ENCODE measurements at regions not wholly inside any gene's neighbourhood (a gene's known extent, or its start where the extent isn't known, plus 50 kb on each side); places are given as distances from the start of the nearest gene placed in this dataset.
A peak's percentile ranks its signal among the peaks of the same experiment; 100 is the strongest.

- no peaks in the 10 kb centered on the region for H3K36me3 Mint-ChIP-seq (ENCODE audit: insufficient read depth)
- H3K27ac Mint-ChIP-seq = no peak overlapping the region
- no peak overlapping the region for H3K4me3 Mint-ChIP-seq (ENCODE audit: low read depth)
- no peaks in the 10 kb centered on the region for H3K9me3 Mint-ChIP-seq (ENCODE audit: low read depth)
- TF ChIP-seq CTCF (IDR thresholded peaks at IDR 0.05; ENCODE audit: unreplicated experiment) = peak; percentile 68
- H3K27me3 Mint-ChIP-seq = peaks cover 2% of the 10 kb centered on the region
- H3K4me1 Mint-ChIP-seq (ENCODE audit: low read depth) = peaks cover 30% of the 10 kb centered on the region
- DNase-seq (ENCODE audit: low spot score, unreplicated experiment) = no peak
These were observed 102.9 kb upstream of the PAQR3 start for GRCh38 chr4:79042079-79042674.

DNA sequence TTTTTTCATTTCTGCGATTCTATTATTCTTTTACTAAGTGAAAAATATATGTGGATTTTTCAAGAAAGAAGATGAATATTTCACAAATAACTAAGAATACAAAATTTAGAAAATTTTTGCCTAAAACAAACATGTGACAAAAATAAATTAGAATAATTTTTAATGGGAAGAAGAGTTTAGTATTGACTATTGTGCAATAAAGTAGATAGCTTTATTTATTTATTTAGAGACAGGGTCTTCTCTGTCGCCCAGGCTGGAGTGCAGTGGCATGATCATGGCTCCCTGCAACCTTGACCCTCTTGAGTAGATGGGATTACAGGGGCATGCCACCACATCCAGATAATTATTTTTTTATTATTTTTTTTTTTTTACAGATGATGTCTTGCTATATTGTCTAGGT is 95.3 kb upstream of the PAQR3 start:
- H3K36me3 Mint-ChIP-seq (ENCODE audit: insufficient read depth) = no peaks in the 10 kb centered on the region
- no peaks in the 10 kb centered on the region for H3K9me3 Mint-ChIP-seq (ENCODE audit: low read depth)
- no peak overlapping the region for H3K4me3 Mint-ChIP-seq (ENCODE audit: low read depth)
- DNase-seq (ENCODE audit: low spot score, unreplicated experiment) = no peak
- H3K27me3 Mint-ChIP-seq = peaks cover 9% of the 10 kb centered on the region
- peaks cover 2% of the 10 kb centered on the region for H3K4me1 Mint-ChIP-seq (ENCODE audit: low read depth)
- no peak for TF ChIP-seq CTCF (IDR thresholded peaks at IDR 0.05; ENCODE audit: unreplicated experiment)
- H3K27ac Mint-ChIP-seq = no peak overlapping the region

GRCh38 chr4:79030973-79031372 is 91.7 kb upstream of the PAQR3 start:
- Mint-ChIP-seq H3K9me3 (ENCODE audit: low read depth) (no peaks in the 10 kb centered on the region), H3K4me3 (ENCODE audit: low read depth) (no peak overlapping the region)

DNA sequence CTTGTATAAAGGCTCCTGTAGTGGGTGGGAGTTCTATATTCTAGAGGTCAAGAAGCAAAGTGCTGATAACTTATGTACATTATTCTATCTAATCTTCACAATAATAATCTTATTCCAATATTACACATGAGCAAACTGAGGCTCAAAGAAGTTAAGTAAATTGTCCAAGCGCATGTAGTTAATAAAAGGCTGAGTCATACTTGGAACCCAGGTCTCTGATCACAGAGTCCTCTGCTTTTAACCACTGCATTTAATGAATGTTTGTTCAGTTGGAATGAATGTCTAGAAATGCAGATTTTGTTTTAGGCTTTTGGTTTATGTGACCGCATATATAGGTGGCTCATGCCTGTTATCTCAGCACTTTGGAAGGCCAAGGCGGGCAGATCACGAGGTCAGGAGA is 88.4 kb upstream of the PAQR3 start:
- DNase-seq (ENCODE audit: low spot score, unreplicated experiment) = no peak
- peaks cover 9% of the 10 kb centered on the region for H3K27me3 Mint-ChIP-seq
- no peak overlapping the region for H3K4me3 Mint-ChIP-seq (ENCODE audit: low read depth)
- no peak overlapping the region for H3K27ac Mint-ChIP-seq
- no peaks in the 10 kb centered on the region for H3K9me3 Mint-ChIP-seq (ENCODE audit: low read depth)
- peaks cover 5% of the 10 kb centered on the region for H3K4me1 Mint-ChIP-seq (ENCODE audit: low read depth)
- no peak for TF ChIP-seq CTCF (IDR thresholded peaks at IDR 0.05; ENCODE audit: unreplicated experiment)
- no peaks in the 10 kb centered on the region for H3K36me3 Mint-ChIP-seq (ENCODE audit: insufficient read depth)

More at GRCh38 chr4:79030973-79031372, 91.7 kb upstream of the PAQR3 start:
- Mint-ChIP-seq H3K27me3 (peaks cover 9% of the 10 kb centered on the region), H3K36me3 (ENCODE audit: insufficient read depth) (no peaks in the 10 kb centered on the region), H3K4me1 (ENCODE audit: low read depth) (peaks cover 5% of the 10 kb centered on the region), H3K27ac (no peak overlapping the region)
- TF ChIP-seq CTCF (IDR thresholded peaks at IDR 0.05; ENCODE audit: unreplicated experiment) = no peak
- DNase-seq (ENCODE audit: low spot score, unreplicated experiment) = no peak

- Mint-ChIP-seq H3K4me3 (ENCODE audit: low read depth) (no peak overlapping the region), H3K27me3 (no peaks in the 10 kb centered on the region), H3K27ac (no peak overlapping the region), H3K9me3 (ENCODE audit: low read depth) (no peaks in the 10 kb centered on the region), H3K4me1 (ENCODE audit: low read depth) (peaks cover 4% of the 10 kb centered on the region), H3K36me3 (ENCODE audit: insufficient read depth) (no peaks in the 10 kb centered on the region)
- no peak for DNase-seq (ENCODE audit: low spot score, unreplicated experiment)
- no peak for TF ChIP-seq CTCF (IDR thresholded peaks at IDR 0.05; ENCODE audit: unreplicated experiment)
These were observed 85.9 kb upstream of the PAQR3 start for GRCh38 chr4:79025170-79025569.

Data from progenitor cell of endocrine pancreas (in vitro differentiated cells).